Endothelial cell of umbilical vein (primary cell): ENCODE measurements at regions not wholly inside any gene's neighbourhood (a gene's known extent, or its start where the extent isn't known, plus 50 kb on each side); places are given as distances from the start of the nearest gene placed in this dataset.

Experiments
- BruUV-seq: library from RNA; stranded (reverse); fragments of 400-500 nt; replicated peaks from 2 replicates; lab custom pipeline; 2021; lab: Mats Ljungman, UMichigan
- CTCF ChIA-PET: fragments of 300-600, 350-600 bp; sonication (Branson Sonifier 250); formaldehyde crosslinking; loops from one replicate; lab custom pipeline; 2021; ENCODE audit warnings: antibody characterized with exemption, inconsistent platforms; lab: Charles Lee
- POLR2A ChIA-PET: fragments of 300-600, 350-600 bp; sonication (Branson Sonifier 250); formaldehyde crosslinking; loops from one replicate; lab custom pipeline; 2021; ENCODE audit warnings: antibody characterized with exemption, inconsistent platforms; lab: Charles Lee
- DNase-seq: peaks from one replicate; pipeline ENCODE4 v3.0.0-alpha.2; 2011; ENCODE audit warnings: low read depth, low spot score
- FAIRE-seq: peaks from 2 replicates; lab custom pipeline; 2011; peaks lifted over from hg19 to GRCh38; lab: Jason Lieb, UNC
- H2AFZ ChIP-seq: 2 replicates; pipeline ENCODE4 v1.6.0; 2012; ENCODE audit warnings: low read depth, low read length, control low read depth, inconsistent platforms
- H3K27ac ChIP-seq: 2 replicates; pipeline ENCODE4 v1.5.1; 2011; ENCODE audit warnings: low read depth, mild to moderate bottlenecking, control low read depth, low read length, moderate library complexity; ENCODE audit not compliant: insufficient read depth
- H3K27me3 ChIP-seq, 2 experiments: 2 replicates each; pipeline versions ENCODE4 v1.6.0 to v1.6.1; 2011; ENCODE audit warnings: low read length in 2 of 2, mixed read lengths in 1 of 2; ENCODE audit not compliant: control insufficient read depth in 2 of 2, insufficient read depth in 2 of 2
- H3K36me3 ChIP-seq, 2 experiments: 2 replicates in 1 of 2; 3 replicates in 1 of 2; pipeline ENCODE4 v1.5.1; 2011; ENCODE audit warnings: low read length in 2 of 2, mild to moderate bottlenecking in 1 of 2, moderate library complexity in 1 of 2; ENCODE audit not compliant: control insufficient read depth in 2 of 2, insufficient read depth in 2 of 2; ENCODE audit errors: extremely low read depth in 1 of 2
- H3K4me1 ChIP-seq: 3 replicates; pipeline ENCODE4 v1.5.1; 2011; ENCODE audit warnings: mild to moderate bottlenecking, low read length; ENCODE audit not compliant: control insufficient read depth, insufficient read depth; ENCODE audit errors: extremely low read depth
- H3K4me2 ChIP-seq: 2 replicates; pipeline ENCODE4 v1.6.1; 2011; ENCODE audit warnings: low read length, control low read depth, mixed read lengths; ENCODE audit not compliant: insufficient read depth
- H3K4me3 ChIP-seq, 3 experiments: fragments of 200-600 bp in 1 of 3; sonication (generic), shearing (Covaris generic) in 1 of 3; replicated peaks in 1 of 3; 2 replicates each; pipeline ENCODE4 v1.5.1; 2011 to 2016; ENCODE audit warnings: control low read depth in 3 of 3, low read length in 3 of 3, mild to moderate bottlenecking in 2 of 3, inconsistent platforms in 1 of 3, low read depth in 1 of 3, moderate library complexity in 1 of 3; ENCODE audit not compliant: insufficient read depth in 1 of 3
- H3K79me2 ChIP-seq: 2 replicates; pipeline ENCODE4 v1.6.0; 2012; ENCODE audit warnings: low read length, inconsistent platforms; ENCODE audit not compliant: control insufficient read depth, insufficient read depth
- H3K9ac ChIP-seq: replicated peaks from 2 replicates; pipeline ENCODE3; 2011; ENCODE audit warnings: low read length, control low read depth; ENCODE audit not compliant: insufficient read depth; ENCODE audit errors: extremely low read depth
- H3K9me1 ChIP-seq: replicated peaks from 3 replicates; pipeline ENCODE4 v1.6.0; 2011; ENCODE audit warnings: mild to moderate bottlenecking, low read length; ENCODE audit not compliant: control insufficient read depth, insufficient read depth; ENCODE audit errors: extremely low read depth
- H3K9me3 ChIP-seq: replicated peaks from 2 replicates; pipeline ENCODE4 v1.5.1; 2012; ENCODE audit warnings: low read length, inconsistent platforms; ENCODE audit not compliant: control insufficient read depth, insufficient read depth
- H4K20me1 ChIP-seq: replicated peaks from 2 replicates; pipeline ENCODE3; 2011; ENCODE audit warnings: mild to moderate bottlenecking, low read length; ENCODE audit not compliant: control insufficient read depth, insufficient read depth; ENCODE audit errors: extremely low read depth
- CTCF ChIP-seq, 2 donors: IDR thresholded peaks; 1 replicate in 1 of 2; 2 replicates in 1 of 2; pipeline ENCODE4 v1.5.1; 2011; ENCODE audit warnings: low read length in 2 of 2, mild to moderate bottlenecking in 2 of 2, moderate library complexity in 2 of 2, control low read depth in 1 of 2, inconsistent platforms in 1 of 2, low read depth in 1 of 2; ENCODE audit not compliant: insufficient read depth in 1 of 2; ENCODE audit errors: extremely low read depth in 1 of 2
- EZH2 ChIP-seq: IDR thresholded peaks from 2 replicates; pipeline ENCODE4 v1.6.1; 2012; ENCODE audit warnings: borderline replicate concordance, low read depth, mild to moderate bottlenecking, moderate library complexity, low read length, inconsistent platforms; ENCODE audit not compliant: severe bottlenecking
- FOS ChIP-seq: IDR thresholded peaks from 2 replicates; pipeline ENCODE4 v1.6.1; 2011; ENCODE audit warnings: mild to moderate bottlenecking, low read length, moderate library complexity, borderline replicate concordance; ENCODE audit not compliant: insufficient read depth
- GATA2 ChIP-seq: IDR thresholded peaks from 2 replicates; pipeline ENCODE4 v1.7.0; 2011; ENCODE audit warnings: low read depth, mild to moderate bottlenecking, moderate library complexity, mixed read lengths, low read length; ENCODE audit not compliant: insufficient read length, insufficient read depth
- JUN ChIP-seq: IDR thresholded peaks from 2 replicates; pipeline ENCODE4 v1.6.1; 2011; ENCODE audit warnings: borderline replicate concordance, low read depth; ENCODE audit not compliant: insufficient read length, insufficient read depth
- MAX ChIP-seq: IDR thresholded peaks from 2 replicates; pipeline ENCODE4 v1.6.1; 2011; ENCODE audit not compliant: insufficient read depth, insufficient read length
- MYC ChIP-seq: IDR thresholded peaks from one replicate; pipeline ENCODE4 v1.6.1; 2011; ENCODE audit warnings: mild to moderate bottlenecking, low read depth, low read length
- POLR2A ChIP-seq: IDR thresholded peaks from 2 replicates; pipeline ENCODE4 v1.6.1; 2012; ENCODE audit warnings: low read depth, mild to moderate bottlenecking, control low read depth, low read length
- POLR2AphosphoS5 ChIP-seq: IDR thresholded peaks from 2 replicates; pipeline ENCODE4 v1.6.1; 2012; ENCODE audit warnings: low read depth, mild to moderate bottlenecking, control low read depth, low read length, moderate library complexity; ENCODE audit not compliant: insufficient read depth
- dilution Hi-C: fragments of 300-500 bp; cut with MboI; formaldehyde crosslinking; loops from one replicate; pipeline ENCODE4 v1.15.0; 2019; ENCODE audit warnings: low sequenced_read_pairs; ENCODE audit not compliant: extremely low pct_ligation_motif_present
- intact Hi-C: fragments of 100-400 bp; cut with micrococcal nuclease; formaldehyde crosslinking; loops from one replicate; pipeline ENCODE4 v1.10.0; 2022

GRCh38 chr18:24782566-24782965 lies 322.1 kb downstream of the HRH4 start:
- no peak for DNase-seq
- H4K20me1 ChIP-seq: no peaks in the 10 kb centered on the region
- intact Hi-C loops (loop anchor here (10.0 kb wide), 1 partner anchor 58 kb away; no protein-coding TSS in a partner anchor), dilution Hi-C loops (no loop called here)
- H3K27me3 ChIP-seq: no peaks in the 10 kb centered on the region
- peaks cover 10% of the 10 kb centered on the region for H3K4me1 ChIP-seq
- no peak overlapping the region for H3K9ac ChIP-seq
- TF ChIP-seq EZH2 (no peak), MYC (no peak), JUN (no peak), POLR2A (no peak), POLR2AphosphoS5 (no peak), MAX (no peak), CTCF (IDR thresholded peaks at IDR 0.05; ENCODE audit: extremely low read depth in 1 of 2, insufficient read depth in 1 of 2, low read depth in 1 of 2, low read length in 2 of 2) (no peak), GATA2 (no peak), FOS (no peak)
- no peak overlapping the region for H2AFZ ChIP-seq
- H3K79me2 ChIP-seq: no peaks in the 10 kb centered on the region
- BruUV-seq: no TSS peak
- POLR2A ChIA-PET: no interaction called here
- no peaks in the 10 kb centered on the region for H3K9me3 ChIP-seq
- no peak overlapping the region for H3K27ac ChIP-seq
- FAIRE-seq: no peak
- no peak overlapping the region for H3K4me3 ChIP-seq
- CTCF ChIA-PET: interaction anchor here (0.8 to 1.5 kb wide), 5 partner anchors 11 to 294 kb away, joined by 3 to 5 read pairs (median 3); no protein-coding TSS in a partner anchor
- H3K4me2 ChIP-seq: no peak overlapping the region
- H3K36me3 ChIP-seq: no peaks in the 10 kb centered on the region
- no peaks in the 10 kb centered on the region for H3K9me1 ChIP-seq
